Tibial nerve (tissue), 4 donors: ENCODE measurements at regions not wholly inside any gene's neighbourhood (a gene's known extent, or its start where the extent isn't known, plus 50 kb on each side); places are given as distances from the start of the nearest gene placed in this dataset.

Experiments used
- CTCF ChIP-seq, 5 experiments: fragments of 200-600 bp in 3 of 5; fragments of 450-650 bp in 2 of 5; sonication (generic) in 3 of 5; IDR thresholded peaks; one replicate each; pipeline ENCODE4 v1.5.1; 2016 to 2019; ENCODE audit warnings: antibody characterized with exemption in 5 of 5, mild to moderate bottlenecking in 3 of 5, moderate library complexity in 2 of 5
- EP300 ChIP-seq, 2 donors: sonication (generic); formaldehyde crosslinking; IDR thresholded peaks; one replicate each; pipeline ENCODE4 v1.6.1; 2017; ENCODE audit warnings: antibody characterized with exemption in 2 of 2, mild to moderate bottlenecking in 1 of 2
- POLR2A ChIP-seq, 2 donors: fragments of 450-650 bp; IDR thresholded peaks; one replicate each; pipeline ENCODE4 v1.6.1; 2017; ENCODE audit warnings: antibody characterized with exemption in 2 of 2, mild to moderate bottlenecking in 2 of 2, moderate library complexity in 2 of 2

- TF ChIP-seq CTCF (IDR thresholded peaks at IDR 0.05): no peak
- TF ChIP-seq POLR2A (IDR thresholded peaks at IDR 0.05): no peak
- no peak for TF ChIP-seq EP300 (IDR thresholded peaks at IDR 0.05)
Observed at GRCh38 chr10:4470231-4470835, 355.7 kb upstream of the AKR1E2 start.
